Right renal pelvis (tissue), 4 donors: ENCODE measurements at regions not wholly inside any gene's neighbourhood (a gene's known extent, or its start where the extent isn't known, plus 50 kb on each side); places are given as distances from the start of the nearest gene placed in this dataset.

Experiments
- DNase-seq, 4 donors: peaks; one replicate each; pipeline ENCODE4 v3.0.0-alpha.2; 2013; ENCODE audit warnings: low read depth in 4 of 4, low spot score in 3 of 4, missing footprints in 1 of 4

- DNase-seq, result no peak
These were observed 273.1 kb downstream of the KLF12 start for GRCh38 chr13:73861136-73861535.

GRCh38 chr13:73860501-73860900 is 273.7 kb downstream of the KLF12 start:
- no peak for DNase-seq

GRCh38 chr13:73859841-73860240 is 274.4 kb downstream of the KLF12 start:
- no peak for DNase-seq

- DNase-seq, result no peak
These were observed 277.1 kb downstream of the KLF12 start for GRCh38 chr13:73857106-73857505.

DNA sequence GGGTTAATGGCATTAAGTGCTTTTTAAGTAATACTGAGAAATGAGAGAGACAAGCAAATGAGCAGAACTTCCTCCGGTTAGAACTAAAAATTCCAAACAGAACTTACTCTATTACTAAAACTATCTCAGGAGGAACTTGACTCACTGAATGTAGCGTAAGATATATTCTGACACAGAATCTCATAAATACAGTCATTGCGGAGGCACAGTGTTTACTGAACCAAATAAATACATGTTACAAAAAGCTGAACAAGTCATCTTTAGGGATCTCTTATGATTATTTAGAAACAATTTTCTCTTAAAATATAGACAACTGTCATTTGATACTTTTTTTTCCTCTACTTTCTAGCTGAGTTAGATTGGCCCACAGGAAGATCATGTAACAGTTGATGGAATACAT is 283.1 kb downstream of the KLF12 start:
- no peak for DNase-seq

DNA sequence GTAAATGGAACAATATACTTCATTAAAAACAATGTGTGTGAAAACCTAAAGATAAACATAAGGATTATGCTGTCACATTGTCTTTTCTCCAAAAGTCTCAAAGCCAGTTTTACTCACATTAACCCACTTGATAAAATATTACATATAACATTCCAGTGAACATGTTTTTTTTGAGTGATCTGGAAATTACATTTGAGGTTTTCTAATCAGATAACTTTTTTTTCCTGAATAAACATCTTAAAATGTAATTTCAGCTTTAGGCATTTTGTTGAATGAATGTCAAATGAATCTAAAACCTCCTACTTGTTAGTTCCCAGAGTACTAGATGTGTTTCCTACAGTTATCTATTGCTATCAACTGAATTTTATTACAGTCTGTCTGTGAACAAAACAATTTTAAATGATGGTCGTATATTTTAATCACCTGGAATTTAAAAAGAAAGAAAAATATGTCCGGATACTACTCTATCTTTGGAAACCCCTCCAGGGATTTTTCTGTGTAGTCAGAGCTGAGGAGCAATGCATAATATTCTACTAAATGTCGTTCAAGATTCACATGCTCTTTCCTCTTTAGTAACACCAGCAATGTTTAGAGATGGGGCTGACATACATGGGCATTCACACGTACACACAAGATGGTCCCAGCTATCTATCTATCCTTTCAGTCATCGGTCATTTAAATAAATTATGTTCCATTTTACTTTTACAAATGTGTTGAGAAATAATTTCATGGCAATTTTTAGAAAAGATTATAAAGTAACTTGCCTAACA is 283.9 kb downstream of the KLF12 start:
- no peak for DNase-seq

DNA sequence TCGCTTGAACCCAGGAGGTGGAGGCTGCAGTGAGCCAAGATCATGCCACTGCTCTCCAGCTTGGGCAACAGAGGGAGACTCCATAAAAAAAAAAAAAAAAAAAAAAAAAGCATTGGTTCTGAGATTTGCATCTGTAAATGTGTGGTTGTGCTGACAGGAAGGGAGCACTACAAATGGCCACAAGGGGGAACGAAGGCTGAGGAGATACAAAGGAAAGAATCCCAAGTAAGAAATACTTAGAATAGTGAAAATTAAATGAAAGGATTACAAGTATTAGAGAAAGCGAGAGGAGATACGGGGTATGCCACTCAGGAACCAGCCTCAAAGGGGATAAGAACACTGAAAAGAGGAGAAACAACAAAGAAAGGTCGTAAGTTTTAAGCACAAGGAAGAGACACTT is 284.9 kb downstream of the KLF12 start:
- DNase-seq, result no peak

- DNase-seq, result no peak
These were observed 289.2 kb downstream of the KLF12 start for GRCh38 chr13:73844986-73845385.

DNA sequence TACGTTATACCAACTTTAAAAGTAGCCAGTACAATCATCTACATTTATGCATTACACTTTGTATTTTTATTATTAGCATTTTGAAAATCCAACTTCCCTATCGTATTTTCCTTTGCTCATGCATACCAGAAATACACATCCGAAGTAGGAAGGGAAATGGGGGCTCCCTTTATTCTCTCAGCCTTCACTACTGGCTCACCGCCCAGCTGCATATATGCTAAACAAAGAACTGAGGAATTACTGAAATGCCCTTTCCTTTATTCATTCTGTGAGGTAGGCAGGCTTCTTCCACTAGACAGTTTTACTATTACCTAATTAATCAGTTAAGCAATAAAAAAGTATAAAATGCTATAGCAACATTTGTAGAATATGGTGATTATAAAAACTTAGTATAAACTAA is 291.6 kb downstream of the KLF12 start:
- DNase-seq, result no peak

DNA sequence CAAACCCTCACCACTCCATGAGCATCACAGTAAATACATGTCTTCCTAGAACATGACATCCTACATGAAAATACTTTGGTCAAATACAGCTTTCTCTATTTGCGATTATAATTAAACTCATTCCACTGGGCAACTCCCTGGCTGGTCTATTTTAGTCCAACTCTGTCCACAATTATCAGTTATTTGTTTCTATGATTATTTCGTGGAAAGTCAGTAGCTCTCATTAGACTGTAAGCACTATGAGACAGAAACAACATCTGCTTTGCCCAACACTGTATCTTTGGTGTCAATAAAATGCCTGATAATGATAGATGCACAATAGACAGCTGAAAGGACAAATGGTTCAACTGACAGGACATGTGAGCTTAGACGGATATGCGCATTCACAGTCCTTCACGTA is 292.0 kb downstream of the KLF12 start:
- no peak for DNase-seq

DNA sequence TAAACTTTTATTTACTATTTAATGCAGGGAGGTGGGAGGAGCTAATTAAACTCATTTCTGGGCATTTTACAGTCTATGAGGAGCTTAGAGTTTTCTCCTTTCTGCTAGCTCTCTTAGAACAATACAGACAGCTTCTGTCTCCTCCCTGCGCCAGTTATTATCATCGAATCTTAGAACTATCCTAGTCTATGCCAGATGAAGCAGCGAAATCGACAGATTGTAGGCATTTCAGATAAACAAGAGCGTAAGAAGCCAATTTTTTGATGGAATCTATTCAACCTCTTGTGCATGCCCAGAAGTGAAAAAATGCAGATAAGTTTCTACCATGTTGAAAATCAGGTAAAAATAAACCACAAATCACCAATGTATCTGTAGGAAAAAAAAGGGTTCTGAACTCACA is 297.1 kb downstream of the KLF12 start:
- DNase-seq, result no peak

DNA sequence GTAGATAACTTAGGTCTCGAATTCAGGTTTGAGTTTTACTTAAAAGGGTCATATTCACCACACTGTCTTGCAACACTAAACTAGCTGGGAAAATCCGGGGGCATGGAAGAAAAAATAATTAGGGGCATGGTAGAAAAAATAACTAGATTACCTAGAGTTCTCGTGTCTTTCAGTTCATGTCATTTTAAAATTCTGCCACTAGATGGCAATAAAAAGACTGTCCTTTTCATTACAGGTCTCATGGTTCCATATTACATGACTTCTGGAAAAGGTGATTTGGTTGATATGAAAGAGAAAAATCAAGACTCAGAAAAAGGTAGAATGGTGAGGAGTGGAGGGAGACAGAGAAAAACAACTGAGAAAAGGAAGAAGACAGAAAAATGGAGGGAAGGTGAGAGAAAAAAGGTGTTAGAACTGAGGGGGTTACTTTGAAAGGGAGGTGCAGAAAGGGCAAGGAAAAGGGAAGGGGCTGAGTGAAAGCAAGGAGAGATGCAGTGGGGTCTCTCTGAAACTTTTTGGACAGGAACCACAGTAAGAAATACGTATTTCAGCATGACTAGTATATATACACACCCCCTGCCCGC is 299.0 kb downstream of the KLF12 start:
- DNase-seq, result peak in 2 of 4 donors; percentile 22 to 39

DNA sequence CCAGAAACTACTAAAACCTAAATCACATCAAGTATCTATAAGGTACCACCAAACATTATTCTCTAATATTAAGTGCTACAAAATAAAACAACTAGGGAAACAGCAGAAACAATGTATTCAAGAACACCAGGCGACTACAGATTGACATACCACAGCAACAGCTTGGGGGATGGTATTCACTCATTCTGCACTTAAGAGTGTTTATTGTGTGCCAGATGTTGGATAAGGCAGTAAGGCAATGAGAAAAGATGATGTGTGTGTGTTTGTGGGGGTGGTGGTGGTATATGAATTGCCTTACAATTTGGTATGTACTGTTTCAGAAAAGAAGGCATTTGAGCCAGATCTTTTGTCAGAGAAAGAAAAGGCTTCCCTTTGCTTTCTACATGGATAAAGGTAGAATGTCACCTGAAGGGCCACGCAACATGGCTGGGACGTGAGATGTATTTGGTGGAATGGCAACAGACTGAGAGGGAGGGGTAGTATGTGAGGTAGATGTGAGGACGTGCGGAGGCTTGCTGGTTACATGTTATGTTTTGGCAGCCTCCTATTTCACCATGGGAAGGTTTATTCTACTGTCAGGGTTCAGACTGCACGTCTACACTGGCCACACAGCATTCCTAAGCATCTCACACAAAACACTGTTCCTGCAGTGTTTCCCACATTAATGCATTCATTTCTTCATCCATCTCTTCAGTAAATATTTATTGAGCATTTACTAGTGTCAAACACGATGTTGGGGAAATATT is 300.7 kb downstream of the KLF12 start:
- DNase-seq, result no peak

GRCh38 chr13:73832825-73833224 is 301.4 kb downstream of the KLF12 start:
- DNase-seq, result no peak

DNA sequence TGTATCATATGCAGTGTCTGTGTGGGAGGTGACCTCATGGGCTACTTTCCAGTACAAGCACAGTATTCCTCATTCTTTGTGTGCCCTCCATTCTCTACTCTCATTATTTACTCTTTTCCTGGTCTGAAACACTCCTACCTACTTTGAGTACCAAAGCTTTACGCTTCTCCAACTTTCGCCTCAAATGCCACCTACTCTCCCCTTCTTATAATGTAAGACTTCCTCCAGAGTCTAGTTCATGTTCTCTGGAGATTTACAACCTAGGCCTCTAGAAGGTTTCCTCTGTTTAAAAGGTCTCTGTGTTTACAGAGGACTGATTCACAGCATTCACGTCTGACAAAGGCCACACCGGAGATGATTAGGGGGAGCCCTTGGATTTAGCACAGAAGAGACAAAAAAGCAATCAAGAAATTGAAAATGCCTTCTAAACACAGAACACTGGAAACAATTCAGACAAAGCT is 302.0 kb downstream of the KLF12 start:
- DNase-seq, result peak in 1 of 4 donors; percentile 13

DNA sequence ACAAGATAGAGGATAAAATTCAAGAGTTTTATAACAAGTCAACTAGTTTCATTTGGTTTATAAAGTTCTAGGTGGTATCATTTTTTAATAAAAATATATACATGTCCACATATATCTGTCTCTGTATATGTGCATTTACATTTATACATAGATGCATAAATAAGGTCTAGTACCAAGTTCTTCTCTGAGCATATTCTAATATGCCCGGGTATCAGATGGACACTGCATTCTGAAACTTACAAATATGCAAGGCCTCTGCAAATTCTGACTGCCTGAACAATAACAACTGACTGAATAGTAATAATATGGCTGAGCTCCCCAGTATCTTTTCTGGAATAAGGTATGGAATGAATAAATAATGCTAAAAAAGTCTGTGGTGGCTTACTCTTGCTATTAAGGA is 304.8 kb downstream of the KLF12 start:
- no peak for DNase-seq

GRCh38 chr13:73828811-73829210 is 305.4 kb downstream of the KLF12 start:
- DNase-seq, result no peak

DNA sequence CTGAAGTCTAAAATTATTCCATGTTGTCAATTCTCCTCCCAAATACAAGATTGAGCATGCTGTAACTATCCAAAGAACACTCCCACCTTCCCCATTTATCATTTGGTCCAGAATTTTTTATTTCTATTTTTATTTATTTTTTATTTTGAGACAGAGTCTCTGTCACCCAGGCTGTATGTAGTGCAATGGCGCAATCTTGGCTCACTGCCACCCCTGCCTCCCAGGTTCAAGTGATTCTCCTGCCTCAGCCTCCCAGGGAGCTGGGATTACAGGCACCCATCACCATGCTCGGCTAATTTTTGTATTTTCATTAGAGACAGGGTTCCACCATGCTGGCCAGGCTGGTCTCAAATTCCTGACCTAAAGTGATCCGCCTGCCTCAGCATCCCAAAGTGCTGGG is 306.8 kb downstream of the KLF12 start:
- no peak for DNase-seq

GRCh38 chr13:73825143-73825542 is 309.1 kb downstream of the KLF12 start:
- DNase-seq, result no peak

DNA sequence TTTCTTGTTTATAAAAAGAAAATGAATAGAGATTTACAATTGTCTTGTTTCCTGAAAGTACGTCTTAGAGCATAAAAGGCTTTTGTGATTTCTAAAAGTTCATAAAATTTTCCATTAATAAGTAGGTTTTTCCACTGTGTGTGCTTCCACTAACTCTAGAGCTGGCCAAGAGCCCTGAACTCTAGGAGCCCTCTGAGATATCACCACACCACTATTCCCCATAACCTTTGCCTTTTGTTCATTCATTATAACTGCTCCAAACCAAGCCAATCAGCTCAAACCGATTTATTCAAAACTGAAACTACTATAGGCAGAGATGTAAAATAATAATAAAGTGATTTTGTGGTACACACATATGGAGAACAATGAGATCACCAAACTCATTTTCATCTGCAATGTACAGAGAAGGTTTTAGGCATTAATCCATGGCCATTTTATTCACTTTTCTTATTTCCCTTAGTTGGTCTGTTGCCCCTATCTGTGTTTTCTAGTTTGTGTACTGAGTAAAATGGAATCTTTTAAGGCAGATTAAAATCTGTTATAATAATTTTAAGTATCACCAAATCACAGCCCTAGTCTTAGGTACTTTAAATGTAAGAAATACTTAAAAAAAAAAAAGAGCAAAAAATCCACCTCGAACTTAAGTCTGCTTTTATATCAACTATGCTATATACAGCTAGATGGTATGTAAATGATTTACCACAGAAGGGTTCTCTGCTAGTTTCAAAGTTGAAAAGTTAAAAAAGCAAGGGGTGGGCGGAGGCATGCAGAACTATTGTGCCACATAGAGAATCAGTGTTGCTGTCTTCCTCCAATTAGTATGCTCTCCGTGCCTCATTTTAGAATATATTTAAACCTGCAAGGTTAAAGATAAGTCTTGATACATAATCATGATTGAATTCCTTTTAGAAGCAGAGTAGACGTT is 311.3 kb downstream of the KLF12 start:
- no peak for DNase-seq

DNA sequence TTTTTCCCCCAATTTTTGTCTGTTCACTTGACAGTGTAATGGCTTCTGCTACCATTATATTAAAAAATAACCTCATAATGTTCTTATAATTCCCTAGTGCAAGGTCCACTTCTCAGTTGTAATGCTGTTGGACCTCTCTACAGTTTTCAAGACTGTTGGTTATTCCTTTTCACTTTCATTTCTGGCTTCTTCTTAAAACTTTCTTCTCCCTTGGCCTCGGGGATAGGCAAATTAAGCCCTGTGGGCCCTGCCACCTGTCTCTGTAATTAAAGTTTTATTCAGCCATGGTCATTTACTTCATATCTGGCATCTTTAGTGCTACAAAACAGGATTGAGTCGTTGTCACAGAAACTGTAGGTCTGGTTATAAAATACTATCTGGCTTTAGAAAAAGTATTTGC is 313.5 kb downstream of the KLF12 start:
- no peak for DNase-seq
